ACC112 (cell line): ENCODE measurements at regions not wholly inside any gene's neighbourhood (a gene's known extent, or its start where the extent isn't known, plus 50 kb on each side); places are given as distances from the start of the nearest gene placed in this dataset.

Experiments
- H2AFZ ChIP-seq: fragments of 200-600 bp; sonication (generic); one replicate; pipeline ENCODE4 v1.6.0; 2017; ENCODE audit warnings: antibody characterized with exemption, low read length; ENCODE audit not compliant: unreplicated experiment
- H3K27ac ChIP-seq: fragments of 200-600 bp; sonication (generic); 2 replicates; pipeline ENCODE4 v1.5.1; 2014; ENCODE audit warnings: low read depth, mild to moderate bottlenecking, antibody characterized with exemption, low read length, moderate library complexity
- H3K27me3 ChIP-seq: fragments of 200-600 bp; sonication (generic); 2 replicates; pipeline ENCODE4 v1.6.1; 2014; ENCODE audit warnings: mild to moderate bottlenecking, antibody characterized with exemption, low read length, moderate library complexity, mixed read lengths; ENCODE audit not compliant: insufficient read depth
- H3K36me3 ChIP-seq: fragments of 200-600 bp; sonication (generic); 2 replicates; pipeline ENCODE4 v1.6.1; 2016; ENCODE audit warnings: mild to moderate bottlenecking, antibody characterized with exemption, low read length, moderate library complexity, mixed read lengths; ENCODE audit not compliant: insufficient read depth
- H3K4me1 ChIP-seq: fragments of 200-600 bp; sonication (generic); one replicate; pipeline ENCODE4 v1.6.1; 2016; ENCODE audit warnings: low read length, mixed read lengths; ENCODE audit not compliant: insufficient read depth, unreplicated experiment, control insufficient read depth
- H3K4me3 ChIP-seq: fragments of 200-600 bp; sonication (generic); 2 replicates; pipeline ENCODE4 v1.5.1; 2014; ENCODE audit warnings: mild to moderate bottlenecking, low read depth, low read length
- H3K79me2 ChIP-seq: fragments of 200-600 bp; sonication (generic); one replicate; pipeline ENCODE4 v1.6.0; 2016; ENCODE audit warnings: low read length; ENCODE audit not compliant: control insufficient read depth, unreplicated experiment, insufficient read depth

GRCh38 chr10:1853801-1854200 is 116.5 kb upstream of the ADARB2 start:
- H2AFZ ChIP-seq, result no peak overlapping the region
- H3K79me2 ChIP-seq, result no peaks in the 10 kb centered on the region
- H3K27ac ChIP-seq, result no peak overlapping the region
- no peaks in the 10 kb centered on the region for H3K36me3 ChIP-seq
- no peak overlapping the region for H3K4me3 ChIP-seq
- no peaks in the 10 kb centered on the region for H3K4me1 ChIP-seq
- no peaks in the 10 kb centered on the region for H3K27me3 ChIP-seq

DNA sequence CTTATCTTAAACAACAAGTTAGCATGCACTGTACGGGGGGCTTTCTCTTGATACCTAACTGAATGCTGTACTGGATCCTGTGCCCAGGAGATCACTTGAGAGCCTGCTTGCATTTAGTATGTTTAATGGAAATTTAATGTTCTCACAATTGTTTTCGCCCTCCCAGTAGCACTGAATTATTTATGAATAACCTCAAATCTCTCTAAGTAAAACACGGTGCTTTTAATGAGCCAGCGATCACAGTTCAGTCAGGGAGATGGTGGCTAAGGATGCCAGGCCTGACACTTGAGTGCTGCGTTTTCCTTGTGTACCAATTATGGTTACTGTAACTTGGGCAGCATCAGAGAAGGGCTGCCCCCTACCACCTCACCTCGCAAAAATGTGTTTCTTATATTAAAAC is 115.5 kb upstream of the ADARB2 start:
- Histone ChIP-seq H3K79me2 (no peaks in the 10 kb centered on the region), H3K27me3 (no peaks in the 10 kb centered on the region), H3K4me1 (no peaks in the 10 kb centered on the region), H3K4me3 (no peak overlapping the region), H2AFZ (no peak overlapping the region), H3K27ac (no peak overlapping the region), H3K36me3 (no peaks in the 10 kb centered on the region)

GRCh38 chr10:1851762-1852161 is 114.4 kb upstream of the ADARB2 start:
- no peaks in the 10 kb centered on the region for H3K79me2 ChIP-seq
- H3K4me3 ChIP-seq, result no peak overlapping the region
- no peak overlapping the region for H3K27ac ChIP-seq
- no peak overlapping the region for H2AFZ ChIP-seq
- H3K27me3 ChIP-seq, result no peaks in the 10 kb centered on the region
- H3K4me1 ChIP-seq, result no peaks in the 10 kb centered on the region
- H3K36me3 ChIP-seq, result no peaks in the 10 kb centered on the region

GRCh38 chr10:1850971-1851527 is 113.7 kb upstream of the ADARB2 start:
- no peak overlapping the region for H3K4me3 ChIP-seq
- H3K27me3 ChIP-seq, result no peaks in the 10 kb centered on the region
- H2AFZ ChIP-seq, result no peak overlapping the region
- no peaks in the 10 kb centered on the region for H3K36me3 ChIP-seq
- no peaks in the 10 kb centered on the region for H3K4me1 ChIP-seq
- no peaks in the 10 kb centered on the region for H3K79me2 ChIP-seq
- H3K27ac ChIP-seq, result no peak overlapping the region

- Histone ChIP-seq H3K27me3 (no peaks in the 10 kb centered on the region), H2AFZ (no peak overlapping the region), H3K27ac (no peak overlapping the region), H3K4me3 (no peak overlapping the region), H3K79me2 (no peaks in the 10 kb centered on the region), H3K4me1 (no peaks in the 10 kb centered on the region), H3K36me3 (no peaks in the 10 kb centered on the region)
Measured at GRCh38 chr10:1847361-1847760, 110.0 kb upstream of the ADARB2 start.

- no peaks in the 10 kb centered on the region for H3K27me3 ChIP-seq
- no peak overlapping the region for H3K27ac ChIP-seq
- H3K4me3 ChIP-seq, result no peak overlapping the region
- no peaks in the 10 kb centered on the region for H3K4me1 ChIP-seq
- H3K79me2 ChIP-seq, result no peaks in the 10 kb centered on the region
- H3K36me3 ChIP-seq, result no peaks in the 10 kb centered on the region
- H2AFZ ChIP-seq, result no peak overlapping the region
Measured at GRCh38 chr10:1846032-1846431, 108.7 kb upstream of the ADARB2 start.

DNA sequence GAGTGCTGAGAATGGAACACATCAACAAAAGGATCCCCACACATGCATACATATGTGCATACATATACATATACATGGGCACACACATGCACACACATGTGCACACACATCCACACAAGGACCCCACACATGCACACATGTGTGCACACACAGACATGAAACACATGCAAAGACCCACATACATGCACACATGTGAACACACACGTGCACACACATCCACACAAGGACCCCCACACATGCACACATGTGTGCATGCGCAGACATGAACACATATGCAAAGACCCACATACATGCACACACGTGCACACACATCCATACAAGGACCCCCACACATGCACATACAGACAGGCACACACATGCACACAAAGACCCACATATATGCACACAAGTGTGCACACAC is 104.4 kb upstream of the ADARB2 start:
- Histone ChIP-seq H3K27me3 (no peaks in the 10 kb centered on the region), H3K4me3 (no peak overlapping the region), H3K4me1 (no peaks in the 10 kb centered on the region), H3K79me2 (no peaks in the 10 kb centered on the region), H3K36me3 (no peaks in the 10 kb centered on the region), H2AFZ (no peak overlapping the region), H3K27ac (no peak overlapping the region)

- Histone ChIP-seq H3K4me1 (no peaks in the 10 kb centered on the region), H3K4me3 (no peak overlapping the region), H3K79me2 (no peaks in the 10 kb centered on the region), H3K27me3 (no peaks in the 10 kb centered on the region), H2AFZ (no peak overlapping the region), H3K27ac (no peak overlapping the region), H3K36me3 (no peaks in the 10 kb centered on the region)
Measured at GRCh38 chr10:1829712-1830111, 92.4 kb upstream of the ADARB2 start.

- Histone ChIP-seq H3K79me2 (no peaks in the 10 kb centered on the region), H3K27ac (no peak overlapping the region), H3K36me3 (no peaks in the 10 kb centered on the region), H3K4me1 (no peaks in the 10 kb centered on the region), H3K27me3 (no peaks in the 10 kb centered on the region), H3K4me3 (no peak overlapping the region), H2AFZ (no peak overlapping the region)
Measured at GRCh38 chr10:1824928-1825327, 87.6 kb upstream of the ADARB2 start.

- H3K4me1 ChIP-seq, result no peaks in the 10 kb centered on the region
- no peaks in the 10 kb centered on the region for H3K79me2 ChIP-seq
- no peak overlapping the region for H2AFZ ChIP-seq
- H3K4me3 ChIP-seq, result no peak overlapping the region
- no peak overlapping the region for H3K27ac ChIP-seq
- H3K27me3 ChIP-seq, result no peaks in the 10 kb centered on the region
- H3K36me3 ChIP-seq, result no peaks in the 10 kb centered on the region
Measured at GRCh38 chr10:1814556-1814955, 77.2 kb upstream of the ADARB2 start.

- H3K4me3 ChIP-seq, result no peak overlapping the region
- no peaks in the 10 kb centered on the region for H3K36me3 ChIP-seq
- no peaks in the 10 kb centered on the region for H3K79me2 ChIP-seq
- H3K27ac ChIP-seq, result no peak overlapping the region
- H3K4me1 ChIP-seq, result no peaks in the 10 kb centered on the region
- no peaks in the 10 kb centered on the region for H3K27me3 ChIP-seq
- H2AFZ ChIP-seq, result no peak overlapping the region
Measured at GRCh38 chr10:1809139-1809741, 71.9 kb upstream of the ADARB2 start.
